MM.1S (cell line): ENCODE measurements at regions not wholly inside any gene's neighbourhood (a gene's known extent, or its start where the extent isn't known, plus 50 kb on each side); places are given as distances from the start of the nearest gene placed in this dataset.

ENCODE experiments used
- CTCF ChIP-seq: fragments of 300-600 bp; sonication (generic); IDR thresholded peaks from 2 replicates; pipeline ENCODE4 v1.5.1; 2016; ENCODE audit warnings: antibody characterized with exemption, low read length, mixed read lengths
- EZH2phosphoT487 ChIP-seq: fragments of 300-600 bp; sonication (generic); IDR thresholded peaks from 2 replicates; pipeline ENCODE4 v1.6.1; 2018; ENCODE audit warnings: antibody characterized with exemption, low read length

GRCh38 chr13:47718556-47718955 is 282.5 kb downstream of the SUCLA2 start:
- no peak for TF ChIP-seq CTCF
- TF ChIP-seq EZH2phosphoT487, result no peak
